HG03045 (cell line): ENCODE measurements at regions not wholly inside any gene's neighbourhood (a gene's known extent, or its start where the extent isn't known, plus 50 kb on each side); places are given as distances from the start of the nearest gene placed in this dataset.
A peak's percentile ranks its signal among the peaks of the same experiment; 100 is the strongest.
"Not testable (repeated sequence)": the region's sequence is repeated elsewhere in the genome, so short reads cannot be mapped to it uniquely, and the experiment has no call there.

Source experiments
- ATAC-seq: cut with Tn5 transposase; IDR thresholded peaks from one replicate; pipeline ENCODE4 v1.9.1; 2021; ENCODE audit warnings: mild to moderate bottlenecking, moderate library complexity; ENCODE audit not compliant: unreplicated experiment

DNA sequence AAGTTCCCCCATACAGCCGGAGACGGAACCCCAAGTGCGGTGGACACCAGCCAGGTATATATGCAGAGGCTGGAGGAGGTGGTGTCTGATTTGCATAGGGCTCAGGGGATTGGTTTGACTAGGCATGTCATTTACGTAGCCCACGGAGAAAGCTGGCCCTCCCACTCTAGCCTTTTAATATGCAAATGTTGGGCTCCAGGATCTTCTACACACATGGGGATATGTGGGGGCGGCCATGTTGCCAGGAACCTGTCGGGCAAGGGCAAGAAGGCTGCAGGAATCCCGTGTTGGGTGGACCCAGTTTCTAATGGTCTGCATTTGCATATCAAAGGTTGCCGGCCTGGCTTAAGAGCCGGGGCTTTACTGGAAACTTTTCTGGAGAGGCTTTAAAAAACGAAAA is 57.4 kb downstream of the FTHL17 start:
- ATAC-seq: not testable (repeated sequence)

DNA sequence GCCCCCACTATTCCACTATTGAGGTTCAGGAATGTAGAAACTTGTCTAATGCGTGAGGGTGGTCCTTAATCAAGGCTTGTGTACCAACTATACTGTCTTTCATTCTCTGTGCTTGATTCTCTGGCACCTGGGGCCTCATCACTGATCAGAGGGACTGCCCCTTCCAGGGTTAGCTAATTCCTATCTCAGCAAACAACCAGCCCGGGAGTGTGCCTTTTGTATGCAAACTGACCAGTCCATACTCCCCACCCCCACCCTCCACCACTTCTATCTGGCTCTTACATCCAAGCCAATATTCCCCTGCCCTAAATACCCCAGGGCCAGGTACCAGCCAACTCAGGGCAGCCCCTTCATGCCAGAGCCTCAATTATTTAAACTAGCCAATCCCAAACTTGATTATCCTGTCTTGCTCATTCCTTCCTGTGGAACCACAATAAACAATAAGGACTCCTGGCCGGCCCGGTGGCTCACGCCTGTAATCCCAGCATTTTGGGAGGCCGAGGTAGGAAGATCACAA is 59.3 kb downstream of the FTHL17 start:
- no peak for ATAC-seq

DNA sequence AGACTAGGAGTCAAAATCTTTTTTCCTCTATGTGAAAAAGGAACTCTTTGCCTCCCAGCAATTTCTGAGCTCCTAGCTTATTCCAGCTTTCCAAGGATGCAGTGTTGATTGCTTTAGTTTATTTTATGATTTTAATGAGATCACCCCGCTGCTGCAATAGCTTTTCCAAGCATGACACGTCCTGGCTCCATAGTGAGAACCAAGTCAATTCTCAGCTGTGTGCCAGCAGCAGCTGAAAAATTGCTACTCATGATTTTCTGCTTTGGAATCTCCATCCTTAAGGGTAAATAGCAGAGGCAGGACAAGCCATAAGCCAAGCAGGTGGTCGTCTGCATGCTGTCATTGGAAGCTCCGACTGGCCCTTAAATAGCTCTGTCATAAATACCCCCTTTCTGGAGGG is 64.5 kb downstream of the FTHL17 start:
- ATAC-seq: no peak

DNA sequence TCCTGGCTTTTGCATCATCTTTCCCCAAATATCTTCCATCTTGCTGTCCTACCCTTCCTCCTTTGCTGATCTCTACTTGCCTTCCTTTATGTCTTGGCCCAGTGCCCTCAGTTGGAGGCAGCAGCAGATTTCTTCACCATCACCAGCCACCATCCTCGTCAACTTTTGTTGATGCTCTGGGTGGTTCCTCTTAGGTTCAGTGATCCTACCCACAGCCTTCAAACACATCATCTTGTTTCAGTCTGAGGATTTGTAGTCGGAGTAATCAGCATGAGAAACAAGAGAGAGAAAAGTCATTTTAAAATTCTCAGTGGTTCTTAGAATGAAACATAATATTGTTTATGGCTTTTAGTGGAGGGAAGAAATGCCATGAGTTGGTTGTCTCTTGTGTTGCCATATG is 65.8 kb downstream of the FTHL17 start:
- ATAC-seq: no peak

DNA sequence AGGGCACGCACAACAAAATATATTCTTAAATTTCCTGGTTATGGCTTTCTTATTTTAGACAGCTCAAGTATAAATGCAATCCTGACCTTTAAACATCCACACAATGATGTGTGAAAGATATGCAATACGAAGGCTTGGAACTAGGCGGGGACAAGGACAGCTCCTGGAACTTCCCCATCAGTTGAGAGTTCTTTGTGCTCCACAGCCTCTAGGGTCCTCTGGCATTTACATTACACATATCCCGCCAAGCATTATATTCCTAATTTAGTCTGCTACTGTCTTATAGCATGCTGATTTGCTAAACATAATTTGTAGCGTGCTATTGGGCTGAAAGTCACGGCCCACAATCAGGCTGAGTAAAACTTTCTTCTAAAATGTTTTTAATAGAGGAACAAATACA is 74.4 kb downstream of the FTHL17 start:
- no peak for ATAC-seq

DNA sequence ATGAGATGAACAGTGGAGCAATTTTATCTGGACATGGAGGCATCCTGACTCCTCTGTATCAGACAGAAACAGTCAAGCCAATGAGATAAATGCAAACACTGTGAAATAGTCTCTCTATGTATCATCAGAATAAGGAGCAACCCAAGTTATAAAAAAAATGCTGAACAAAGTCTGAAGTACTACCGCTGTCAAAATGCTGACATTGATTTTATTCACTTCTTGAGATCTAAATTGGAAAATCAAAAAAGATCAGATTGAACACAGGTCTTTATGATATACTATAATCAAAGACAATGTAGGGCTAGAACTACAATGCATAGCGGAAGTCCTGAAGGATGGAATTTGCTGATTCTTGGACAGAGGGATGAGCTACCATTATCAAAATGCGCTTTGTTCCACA is 76.1 kb downstream of the FTHL17 start:
- ATAC-seq: no peak

DNA sequence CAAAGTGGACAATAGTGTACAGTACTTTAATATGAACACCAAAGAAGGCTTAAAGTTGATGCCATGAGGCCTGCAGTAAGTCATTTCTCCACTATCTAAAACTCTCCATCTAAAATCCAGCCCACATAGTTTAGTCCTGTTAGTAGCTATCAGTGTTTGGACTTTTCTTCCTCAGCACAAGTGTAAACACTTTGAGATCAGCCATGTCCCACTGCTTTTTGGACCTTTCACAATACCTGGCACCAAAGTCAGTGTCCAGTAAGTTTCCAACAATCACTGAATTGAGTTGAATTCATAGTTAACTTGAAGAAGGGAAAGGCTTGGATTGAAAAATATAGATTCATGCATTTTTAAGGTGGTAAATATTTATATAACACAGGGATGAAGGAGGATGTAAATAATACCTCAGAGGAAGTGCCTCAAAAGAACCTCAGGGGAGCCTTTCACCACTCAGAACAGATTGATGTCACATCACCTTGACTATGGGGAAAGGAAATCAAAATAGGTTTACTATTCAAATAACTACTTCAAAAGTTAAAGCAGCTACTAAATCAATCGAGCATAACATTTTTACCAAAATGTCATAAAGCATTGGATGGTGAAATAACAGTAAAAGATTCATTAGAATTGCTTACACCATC is 76.7 kb downstream of the FTHL17 start:
- no peak for ATAC-seq

DNA sequence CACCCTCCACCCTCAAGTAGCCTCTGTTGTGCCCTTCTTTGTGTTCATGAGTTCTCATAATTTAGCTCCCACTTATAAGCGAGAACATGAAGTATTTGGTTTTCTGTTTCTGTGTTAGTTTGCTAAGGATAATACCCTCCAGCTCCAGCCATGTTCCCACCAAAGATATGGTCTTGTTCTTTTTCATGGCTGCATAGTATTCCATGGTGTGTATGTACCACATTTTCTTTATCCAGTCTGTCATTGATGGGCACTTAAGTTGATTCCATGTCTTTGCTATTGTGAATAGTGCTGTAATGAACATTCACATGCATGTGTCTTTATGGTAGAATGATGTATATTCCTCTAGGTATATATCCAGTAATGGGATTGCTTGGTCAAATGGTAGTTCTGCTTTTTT is 77.8 kb downstream of the FTHL17 start:
- not testable (repeated sequence) for ATAC-seq

DNA sequence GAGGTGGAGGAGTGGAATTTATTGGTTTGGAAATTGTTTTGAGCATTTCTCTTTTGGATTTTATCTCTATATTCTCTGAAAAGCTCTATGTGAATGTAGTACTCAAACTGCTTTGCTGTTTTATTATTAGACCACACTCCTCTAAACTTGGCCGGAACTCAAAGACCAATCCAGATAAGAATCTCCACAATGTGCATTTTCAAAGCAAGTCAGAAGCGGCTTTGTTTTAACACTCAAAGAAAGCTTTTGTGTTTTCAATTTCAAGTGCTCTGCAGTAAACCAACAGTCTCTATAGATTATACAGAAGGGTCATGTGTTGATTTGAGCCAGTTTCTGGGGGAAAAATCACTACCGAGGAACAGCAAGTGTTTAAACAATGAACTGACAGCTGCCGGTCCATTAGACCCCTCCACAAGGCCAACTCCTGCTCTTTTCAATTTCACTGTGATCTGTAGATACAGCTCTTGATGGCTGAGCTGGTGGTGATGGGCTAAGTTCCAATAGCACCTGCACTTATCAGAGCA is 79.4 kb downstream of the FTHL17 start:
- ATAC-seq: no peak

DNA sequence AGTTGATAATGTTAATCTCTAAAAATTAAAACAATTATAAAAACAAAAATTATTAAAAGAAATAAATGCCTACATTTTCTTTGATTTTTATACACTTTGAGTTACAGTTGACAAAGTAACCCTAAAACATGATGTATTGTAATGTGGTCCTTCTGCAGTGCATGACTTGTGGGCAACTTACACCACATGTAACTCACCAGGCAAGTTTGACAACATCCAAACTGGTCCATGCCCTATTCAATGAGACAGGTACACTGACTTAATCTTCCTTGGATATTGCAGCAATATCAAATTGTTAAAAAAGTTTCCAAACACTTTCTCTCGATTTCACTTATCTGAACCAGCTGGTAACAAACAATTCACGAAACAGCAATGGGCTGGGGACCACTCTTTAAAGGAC is 81.5 kb downstream of the FTHL17 start:
- ATAC-seq: no peak

DNA sequence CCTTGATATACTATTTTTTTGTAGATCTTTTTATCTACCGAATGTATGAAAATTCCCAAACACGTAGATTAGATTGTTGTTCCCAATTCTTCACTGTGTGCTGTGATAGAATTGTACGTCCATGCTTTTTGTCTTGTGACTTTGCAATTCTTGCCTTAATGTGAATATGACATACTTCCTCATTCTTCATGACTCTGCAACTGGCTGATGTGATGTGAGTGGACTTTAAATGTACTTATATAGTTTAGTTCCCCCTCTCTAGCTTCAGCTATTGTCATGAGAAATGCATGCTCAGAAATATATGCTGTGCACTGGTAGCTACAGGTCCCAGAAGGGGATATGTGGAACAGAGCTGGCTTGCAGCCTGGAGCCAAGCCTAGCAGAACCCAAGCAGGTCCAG is 89.4 kb downstream of the FTHL17 start:
- no peak for ATAC-seq

DNA sequence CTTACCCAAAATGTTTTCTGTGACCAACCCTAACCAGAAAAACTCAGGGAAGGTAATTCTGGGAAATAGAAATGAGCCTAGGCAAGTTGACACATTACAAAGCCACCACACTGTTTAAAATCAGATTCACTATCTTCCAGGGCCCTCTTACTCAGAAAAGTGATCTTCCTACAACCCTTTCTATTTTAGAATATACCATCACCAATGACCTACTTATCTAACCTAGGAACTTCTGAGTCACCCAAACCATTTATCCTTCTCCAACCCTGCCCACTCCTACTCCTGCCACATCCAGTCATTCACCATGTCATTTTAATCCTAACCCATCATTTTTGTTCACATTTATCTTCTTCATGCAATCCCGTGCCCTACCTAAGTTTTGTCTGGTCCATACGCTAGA is 89.9 kb downstream of the FTHL17 start:
- ATAC-seq: no peak

DNA sequence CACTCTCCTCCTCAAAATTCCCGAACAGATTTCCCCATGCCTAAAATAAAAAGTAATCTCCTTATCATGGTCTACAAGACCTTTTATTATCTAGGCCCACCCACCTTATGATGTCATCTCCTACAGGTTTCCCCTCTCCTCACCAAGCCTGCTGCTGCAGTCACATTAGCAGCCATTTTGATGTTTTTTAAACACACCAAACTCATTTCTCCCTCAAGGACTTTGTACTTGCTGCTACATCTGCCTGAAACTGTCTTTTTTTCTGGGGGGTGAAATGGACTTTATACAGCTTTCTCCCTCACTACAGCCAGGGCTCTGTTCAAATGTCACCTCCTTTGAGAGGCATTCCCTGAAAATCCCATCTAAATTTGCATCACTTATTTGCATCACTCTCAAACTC is 90.2 kb upstream of the TAB3 start:
- no peak for ATAC-seq

DNA sequence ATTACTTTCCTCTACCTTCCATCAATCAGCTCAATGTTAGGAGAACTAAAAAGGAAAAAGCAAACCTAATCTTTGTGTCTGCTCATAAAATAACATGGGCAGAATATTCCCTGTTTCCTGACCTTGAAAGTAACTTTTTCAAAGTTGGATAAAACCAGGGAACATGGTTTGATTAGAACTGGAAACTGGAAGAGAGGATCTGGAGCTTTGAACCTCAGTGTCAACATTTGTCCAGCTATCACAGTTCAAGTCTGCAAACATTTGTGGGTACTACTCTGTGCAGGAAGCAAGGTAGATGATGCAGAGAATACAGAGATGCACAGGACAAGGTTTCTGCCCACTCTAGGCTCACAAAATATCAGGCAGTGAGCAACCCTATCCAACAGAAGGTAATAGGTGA is 86.4 kb upstream of the TAB3 start:
- ATAC-seq: no peak

DNA sequence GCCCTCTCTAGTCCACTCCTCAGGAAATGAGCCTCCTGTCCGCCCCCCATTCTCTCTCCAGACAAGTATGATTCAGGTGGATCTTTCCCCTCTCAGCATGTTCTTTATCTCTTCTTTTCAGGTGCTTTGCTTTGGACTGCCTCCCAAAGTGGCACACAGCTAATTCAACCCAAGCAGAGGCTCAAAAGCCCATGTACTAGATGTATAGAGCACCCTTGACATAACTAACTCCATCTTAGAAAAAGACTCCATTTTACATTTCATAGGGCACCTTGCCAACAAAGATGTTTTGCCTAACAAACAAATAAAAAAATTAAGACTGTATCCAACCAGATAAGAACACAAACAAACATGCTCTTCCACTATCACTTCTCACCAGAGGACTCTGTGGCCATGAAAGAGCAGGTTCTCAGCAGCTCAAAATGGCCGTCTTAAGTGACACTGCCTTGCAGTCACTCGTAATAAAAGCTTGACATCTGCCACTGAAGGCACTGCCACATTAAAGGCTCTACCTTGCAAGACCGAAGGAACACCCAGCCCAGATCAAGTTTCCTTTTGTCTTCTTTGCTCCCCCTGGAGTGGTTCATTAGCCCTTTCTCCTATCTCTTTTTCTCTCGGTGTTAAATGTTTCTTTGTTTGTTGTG is 84.9 kb upstream of the TAB3 start:
- no peak for ATAC-seq

DNA sequence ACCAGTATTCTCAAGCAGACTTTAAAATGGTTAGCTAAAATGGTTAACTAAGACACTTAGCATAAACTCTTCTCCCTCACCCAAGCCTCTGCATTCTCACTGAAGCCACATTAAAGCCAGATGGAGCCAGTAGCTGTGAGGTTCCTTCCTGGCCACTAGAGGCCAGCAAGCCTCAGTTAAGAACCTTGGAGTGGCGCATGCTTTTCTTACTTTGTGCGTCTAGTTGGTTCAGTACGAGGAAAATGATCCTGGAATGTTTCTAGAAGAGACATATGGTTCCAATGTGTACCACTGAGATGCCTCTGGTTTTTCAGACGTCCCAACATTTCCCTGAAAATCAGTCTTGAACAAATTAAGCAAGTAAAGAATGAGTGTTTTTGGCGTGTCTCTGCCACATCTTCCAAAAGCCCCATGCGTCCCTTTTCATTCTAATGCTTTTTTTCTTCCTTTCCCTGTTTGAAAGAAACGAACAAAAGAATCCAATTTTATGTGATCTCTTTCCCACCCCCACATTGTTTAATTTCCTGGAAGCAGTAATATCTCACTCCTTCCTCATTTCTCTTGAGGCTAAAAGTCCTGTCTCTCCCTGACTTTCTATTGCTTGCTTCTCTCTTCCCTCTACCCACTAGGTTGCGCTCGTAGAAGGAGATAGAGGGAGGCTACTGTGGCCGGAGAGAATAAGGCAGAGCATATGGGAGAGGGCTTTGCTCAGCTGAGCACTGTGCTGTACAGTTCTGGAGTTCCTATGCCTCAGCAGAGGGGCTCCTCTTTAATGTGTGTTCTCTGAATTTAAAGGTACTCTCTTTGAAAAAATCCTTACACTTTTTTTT is 82.9 kb upstream of the TAB3 start:
- peak; percentile 77 for ATAC-seq

DNA sequence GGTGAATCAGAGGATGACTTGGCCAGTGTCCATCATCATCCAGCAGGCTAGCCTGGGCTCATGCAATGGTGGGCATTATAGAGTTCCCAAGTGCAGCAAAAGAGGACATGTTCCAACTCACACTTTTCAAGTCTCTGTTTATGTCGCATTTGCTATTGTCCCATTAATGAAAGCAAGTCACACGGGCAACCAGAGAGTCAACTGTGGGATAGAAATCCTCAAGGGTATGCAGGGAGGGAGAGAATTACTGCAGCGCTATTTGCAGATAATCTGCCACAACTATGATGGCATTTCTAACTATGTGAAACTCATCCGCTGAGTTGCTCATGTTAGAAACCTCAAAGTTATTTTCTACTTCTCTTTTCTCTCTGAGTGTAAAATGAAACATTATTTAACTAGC is 78.5 kb upstream of the TAB3 start:
- ATAC-seq: no peak

DNA sequence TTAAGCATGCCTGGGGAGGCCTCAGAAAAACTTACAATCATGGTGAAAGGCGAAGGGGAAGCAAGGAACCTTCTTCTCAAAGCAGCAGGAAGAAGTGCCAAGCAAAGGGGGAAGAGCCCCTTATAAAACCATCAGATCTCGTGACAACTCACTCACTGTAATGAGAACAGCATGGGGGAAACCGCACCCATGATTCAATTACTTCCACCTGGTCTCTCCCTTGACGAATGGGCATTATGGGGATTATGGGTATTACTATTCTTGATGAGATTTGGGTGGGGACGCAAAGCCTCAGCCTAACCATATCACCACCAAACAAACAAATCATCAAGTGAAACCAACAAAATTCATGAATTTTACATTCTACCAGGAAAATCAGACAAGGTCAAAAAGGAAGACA is 76.7 kb upstream of the TAB3 start:
- ATAC-seq: no peak

DNA sequence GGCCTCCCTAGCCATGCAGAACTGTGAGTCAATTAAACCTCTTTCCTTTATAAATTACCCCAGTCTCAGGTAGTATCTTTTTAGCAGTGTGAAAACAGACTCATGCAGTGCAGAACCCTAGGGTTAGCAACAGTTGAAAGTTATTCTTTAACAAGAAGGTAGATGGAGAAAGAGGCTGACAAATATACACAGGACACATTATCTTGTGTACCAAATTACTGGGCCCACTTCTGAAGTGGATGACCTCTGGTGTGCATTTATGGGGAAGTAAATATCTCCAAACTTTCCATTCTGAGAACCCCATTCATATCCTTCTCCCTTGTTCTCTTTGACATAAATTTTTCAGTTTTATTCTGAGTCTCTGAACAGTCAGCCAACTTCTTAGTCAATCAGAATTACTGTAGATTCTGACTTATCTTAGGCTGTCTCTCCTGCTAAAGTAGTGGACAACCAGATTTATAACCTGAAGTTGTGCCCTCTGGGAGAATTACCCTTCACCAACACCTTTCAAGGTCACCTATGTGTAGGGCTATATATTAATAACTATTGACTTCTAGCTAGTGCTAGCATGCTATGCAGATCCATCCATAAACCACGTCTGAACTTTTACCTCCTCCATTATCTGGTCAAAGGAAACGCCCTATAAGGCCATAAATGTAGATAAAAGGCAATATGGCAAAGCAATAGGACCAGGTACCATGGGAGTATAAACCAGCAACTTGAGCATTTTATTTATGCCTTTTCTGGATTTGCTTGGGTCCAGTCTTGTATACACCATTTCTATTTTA is 72.5 kb upstream of the TAB3 start:
- ATAC-seq: no peak

DNA sequence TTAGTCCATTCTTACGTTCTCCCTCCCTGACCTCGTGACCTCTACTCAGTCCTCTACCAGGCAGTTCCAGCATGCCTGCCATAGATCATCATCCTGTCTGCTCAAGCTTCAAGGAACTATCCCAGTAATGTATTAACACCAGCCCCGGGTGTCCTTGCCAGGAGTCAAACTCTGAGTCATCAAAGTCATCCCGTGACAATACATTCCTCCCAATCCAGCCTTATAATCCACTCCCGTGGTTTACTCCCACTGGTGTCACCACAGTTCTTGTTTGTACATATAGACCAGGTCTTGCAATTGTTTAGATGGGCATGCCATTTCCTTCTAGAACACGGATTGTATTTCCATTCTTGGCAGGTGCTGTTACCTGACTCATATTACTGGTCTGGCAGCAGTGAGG is 68.7 kb upstream of the TAB3 start:
- ATAC-seq: no peak

DNA sequence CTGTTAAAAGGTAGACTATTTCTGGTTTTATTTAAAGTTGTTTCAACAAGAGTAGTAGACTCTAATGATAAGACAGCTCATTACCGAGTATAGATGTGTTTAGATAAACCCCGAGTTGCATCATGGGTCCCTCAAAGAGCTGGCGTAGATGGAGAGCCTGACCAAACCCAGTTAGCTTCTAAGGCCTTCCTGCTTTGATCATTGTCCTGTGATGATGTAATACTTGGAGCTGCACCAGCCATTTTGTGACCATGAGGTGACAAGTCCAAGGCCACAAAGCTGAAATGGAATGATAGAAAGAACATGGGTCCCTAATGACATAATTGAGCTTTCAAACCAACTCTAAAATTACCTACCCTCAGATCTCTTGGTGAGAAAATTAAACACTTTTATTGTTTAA is 66.6 kb upstream of the TAB3 start:
- no peak for ATAC-seq
